Pancreas (tissue), 10 donors: ENCODE measurements at regions not wholly inside any gene's neighbourhood (a gene's known extent, or its start where the extent isn't known, plus 50 kb on each side); places are given as distances from the start of the nearest gene placed in this dataset.

Experiments
- ATAC-seq, 4 donors: fragments of 200-7000 bp; cut with Tn5 transposase; one replicate each; pipeline versions ENCODE4 v1.8.0 to v1.9.1; 2020; ENCODE audit warnings: mild to moderate bottlenecking in 4 of 4, moderate library complexity in 4 of 4
- DNase-seq, 6 donors: peaks; one replicate each; pipeline ENCODE4 v3.0.0-alpha.2; 2020
- FAIRE-seq: peaks from 2 replicates; lab custom pipeline; 2012; peaks lifted over from hg19 to GRCh38; lab: Jason Lieb, UNC
- H3K27ac ChIP-seq, 4 donors: fragments of 200-600 bp; sonication (generic); 1 replicate in 3 of 4; 2 replicates in 1 of 4; pipeline versions ENCODE4 v1.5.0 to v1.8.0; 2020
- H3K27me3 ChIP-seq, 4 donors: fragments of 200-600 bp; one replicate each; pipeline ENCODE4 v1.8.0; 2021
- H3K36me3 ChIP-seq, 3 donors: fragments of 200-600 bp; sonication (generic) in 1 of 3; one replicate each; pipeline versions ENCODE4 v1.5.0 to v1.8.0; 2020 to 2021
- H3K4me1 ChIP-seq, 3 donors: fragments of 200-600 bp; one replicate each; pipeline ENCODE4 v1.8.0; 2021
- H3K4me3 ChIP-seq, 4 donors: fragments of 200-600 bp; sonication (generic) in 2 of 4; one replicate each; pipeline versions ENCODE4 v1.5.0 to v1.8.0; 2020 to 2021
- H3K9me3 ChIP-seq, 4 donors: fragments of 200-600 bp; one replicate each; pipeline ENCODE4 v1.8.0; 2021
- CTCF ChIP-seq, 4 donors: fragments of 200-600 bp; sonication (generic) in 3 of 4; IDR thresholded peaks; one replicate each; pipeline versions ENCODE4 v1.5.0 to v1.8.0; 2021; ENCODE audit warnings: antibody characterized with exemption in 4 of 4
- WGBS, 2 donors: extraction: QIAGEN DNeasy Blood & Tissue Kit; methylation state at CpG; one replicate each; pipeline ENCODE4 v1.1.7; 2013; 5-methylcytosine and 5-hydroxymethylcytosine counted together
- intact Hi-C, 3 donors: fragments of 100-400 bp; cut with DNase I; formaldehyde crosslinking; loops; one replicate each; pipeline versions ENCODE4 v1.11.1 to v1.14.2; 2022
- donor health status: healthy with polysubstance abuse.
- donor health status: DM: no; HTN: no; CAD: no; lungs with moderate emphysema.
- donor health status: DM: no; HTN: no; CAD: no.
- donor health status: control.
- donor health status: control.
- donor health status: Bipolar disorder and iron deficiency.
- donor health status: DM: yes; HTN: yes; CAD: no.
- donor health status: DM: no; HTN: no; CAD: no.
- donor health status: DM: no; HTN: no; CAD: no.
- donor health status: DM: yes; HTN: yes; CAD: no.

- Histone ChIP-seq H3K27me3 (no peaks in the 10 kb centered on the region), H3K9me3 (no peaks in the 10 kb centered on the region), H3K27ac (peak overlapping the region in 2 of 4 donors; percentile 60), H3K4me1 (peaks cover 10 to 28% (median 13%) of the 10 kb centered on the region in 3 donors), H3K4me3 (no peak overlapping the region), H3K36me3 (no peaks in the 10 kb centered on the region)
- peak; percentile 92 to 99 (median 94) for ATAC-seq
- peak in 4 of 6 donors; percentile 35 to 83 (median 58) for DNase-seq
- 10 to 11% methylated on average over 3 of the region's 3 CpGs for WGBS, 2 donors
- intact Hi-C loops = no loop called here
- TF ChIP-seq CTCF (IDR thresholded peaks at IDR 0.05) = no peak
- no peak for FAIRE-seq
These were observed 253.2 kb downstream of the PDHA2 start for GRCh38 chr4:96093057-96093456.

GRCh38 chr4:96093563-96093962, 253.7 kb downstream of the PDHA2 start:
- Histone ChIP-seq H3K4me3 (no peak overlapping the region), H3K36me3 (no peaks in the 10 kb centered on the region), H3K27me3 (no peaks in the 10 kb centered on the region), H3K4me1 (peaks cover 11 to 29% (median 15%) of the 10 kb centered on the region in 3 donors), H3K9me3 (no peaks in the 10 kb centered on the region), H3K27ac (peak overlapping the region in 2 of 4 donors; percentile 60)
- no peak for DNase-seq
- no peak for FAIRE-seq
- no peak for TF ChIP-seq CTCF (IDR thresholded peaks at IDR 0.05)
- intact Hi-C loops = no loop called here
- peak in 3 of 4 donors; percentile 17 to 25 (median 25) for ATAC-seq

GRCh38 chr4:96094183-96094582, 254.3 kb downstream of the PDHA2 start:
- ATAC-seq (no peak), DNase-seq (no peak), FAIRE-seq (no peak)
- intact Hi-C loops = no loop called here
- Histone ChIP-seq H3K4me1 (peaks cover 15 to 29% (median 21%) of the 10 kb centered on the region in 3 donors), H3K27me3 (no peaks in the 10 kb centered on the region), H3K9me3 (no peaks in the 10 kb centered on the region), H3K4me3 (no peak overlapping the region), H3K36me3 (no peaks in the 10 kb centered on the region), H3K27ac (peak overlapping the region in 2 of 4 donors; percentile 60)
- WGBS, 2 donors = 69 to 72% methylated on average over 5 of the region's 5 CpGs
- no peak for TF ChIP-seq CTCF (IDR thresholded peaks at IDR 0.05)

- Histone ChIP-seq H3K4me1 (peaks cover 15 to 25% (median 17%) of the 10 kb centered on the region in 3 donors), H3K27ac (no peak overlapping the region), H3K36me3 (no peaks in the 10 kb centered on the region), H3K27me3 (no peaks in the 10 kb centered on the region), H3K9me3 (no peaks in the 10 kb centered on the region), H3K4me3 (no peak overlapping the region)
- DNase-seq (no peak), FAIRE-seq (no peak), ATAC-seq (no peak)
- WGBS, 2 donors = 75 to 84% methylated on average over 7 of the region's 7 CpGs
- intact Hi-C loops = no loop called here
- no peak for TF ChIP-seq CTCF (IDR thresholded peaks at IDR 0.05)
These were observed 257.2 kb downstream of the PDHA2 start for GRCh38 chr4:96097040-96097607.

GRCh38 chr4:96097693-96098092, 257.8 kb downstream of the PDHA2 start:
- ATAC-seq = no peak
- intact Hi-C loops = no loop called here

More at GRCh38 chr4:96097693-96098092, 257.8 kb downstream of the PDHA2 start:
- FAIRE-seq = no peak
- peaks cover 9 to 19% (median 11%) of the 10 kb centered on the region in 3 donors for H3K4me1 ChIP-seq
- H3K36me3 ChIP-seq = no peaks in the 10 kb centered on the region
- no peaks in the 10 kb centered on the region for H3K27me3 ChIP-seq
- TF ChIP-seq CTCF (IDR thresholded peaks at IDR 0.05) = no peak
- WGBS, 2 donors = 15 to 38% methylated on average over 1 of the region's 1 CpG
- DNase-seq = no peak
- no peaks in the 10 kb centered on the region for H3K9me3 ChIP-seq
- H3K4me3 ChIP-seq = no peak overlapping the region
- no peak overlapping the region for H3K27ac ChIP-seq
